MM.1S (cell line): ENCODE measurements at regions not wholly inside any gene's neighbourhood (a gene's known extent, or its start where the extent isn't known, plus 50 kb on each side); places are given as distances from the start of the nearest gene placed in this dataset.

Experiments used
- DNase-seq: peaks from one replicate; pipeline ENCODE4 v3.0.0-alpha.2; 2015
- H2AFZ ChIP-seq: fragments of 300-600 bp; sonication (generic); 2 replicates; pipeline ENCODE4 v1.6.0; 2016; ENCODE audit warnings: antibody characterized with exemption, low read length
- H3F3A ChIP-seq: fragments of 300-600 bp; sonication (generic); 2 replicates; pipeline ENCODE4 v1.6.1; 2016; ENCODE audit warnings: mild to moderate bottlenecking, antibody characterized with exemption, low read length, moderate library complexity, mixed read lengths; ENCODE audit not compliant: insufficient read depth
- H3K27ac ChIP-seq: fragments of 300-600 bp; sonication (generic); 2 replicates; pipeline ENCODE4 v1.5.1; 2016; ENCODE audit warnings: mild to moderate bottlenecking, low read length
- H3K27me3 ChIP-seq: fragments of 300-600 bp; sonication (generic); replicated peaks from 2 replicates; pipeline ENCODE4 v1.6.0; 2016; ENCODE audit warnings: low read length; ENCODE audit not compliant: insufficient read depth
- H3K36me3 ChIP-seq: fragments of 300-600 bp; sonication (generic); replicated peaks from 2 replicates; pipeline ENCODE4 v1.6.1; 2016; ENCODE audit warnings: mild to moderate bottlenecking, low read length, mixed read lengths; ENCODE audit not compliant: insufficient read depth
- H3K4me1 ChIP-seq: fragments of 300-600 bp; sonication (generic); 2 replicates; pipeline ENCODE4 v1.6.1; 2016; ENCODE audit warnings: low read length, mixed read lengths
- H3K4me2 ChIP-seq: fragments of 300-600 bp; sonication (generic); 2 replicates; pipeline ENCODE4 v1.6.0; 2016; ENCODE audit warnings: low read depth, low read length
- H3K4me3 ChIP-seq: fragments of 300-600 bp; sonication (generic); 2 replicates; pipeline ENCODE4 v1.5.1; 2016; ENCODE audit warnings: low read length, mixed read lengths
- H3K79me2 ChIP-seq: fragments of 300-600 bp; sonication (generic); 2 replicates; pipeline ENCODE4 v1.6.1; 2016; ENCODE audit warnings: mixed run types, low read length, mixed read lengths
- H3K9ac ChIP-seq: fragments of 300-600 bp; sonication (generic); 2 replicates; pipeline ENCODE4 v1.6.1; 2016; ENCODE audit warnings: low read length, mixed read lengths
- H3K9me2 ChIP-seq: fragments of 300-600 bp; sonication (generic); replicated peaks from 2 replicates; pipeline ENCODE4 v1.6.1; 2016; ENCODE audit warnings: mild to moderate bottlenecking, low read length, mixed read lengths; ENCODE audit not compliant: insufficient read depth
- H3K9me3 ChIP-seq: fragments of 300-600 bp; sonication (generic); replicated peaks from 2 replicates; pipeline ENCODE4 v1.6.1; 2016; ENCODE audit warnings: mild to moderate bottlenecking, low read length, mixed read lengths; ENCODE audit not compliant: insufficient read depth
- H4K20me1 ChIP-seq: fragments of 300-600 bp; sonication (generic); 2 replicates; pipeline ENCODE4 v1.6.1; 2016; ENCODE audit warnings: mild to moderate bottlenecking, low read length, moderate library complexity, mixed read lengths; ENCODE audit not compliant: insufficient read depth
- EZH2 ChIP-seq: fragments of 300-600 bp; sonication (generic); optimal IDR thresholded peaks from 2 replicates; pipeline ENCODE3; 2017; ENCODE audit warnings: low read depth, mild to moderate bottlenecking, antibody characterized with exemption, low read length, mixed read lengths
- EZH2phosphoT487 ChIP-seq: fragments of 300-600 bp; sonication (generic); IDR thresholded peaks from 2 replicates; pipeline ENCODE4 v1.6.1; 2018; ENCODE audit warnings: antibody characterized with exemption, low read length
- TF ChIP-seq, protein P1 (sequence below): fragments of 300-600 bp; sonication (generic); IDR thresholded peaks from 2 replicates; pipeline ENCODE4 v1.5.1; 2016; ENCODE audit warnings: antibody characterized with exemption, low read length, mixed read lengths

DNA sequence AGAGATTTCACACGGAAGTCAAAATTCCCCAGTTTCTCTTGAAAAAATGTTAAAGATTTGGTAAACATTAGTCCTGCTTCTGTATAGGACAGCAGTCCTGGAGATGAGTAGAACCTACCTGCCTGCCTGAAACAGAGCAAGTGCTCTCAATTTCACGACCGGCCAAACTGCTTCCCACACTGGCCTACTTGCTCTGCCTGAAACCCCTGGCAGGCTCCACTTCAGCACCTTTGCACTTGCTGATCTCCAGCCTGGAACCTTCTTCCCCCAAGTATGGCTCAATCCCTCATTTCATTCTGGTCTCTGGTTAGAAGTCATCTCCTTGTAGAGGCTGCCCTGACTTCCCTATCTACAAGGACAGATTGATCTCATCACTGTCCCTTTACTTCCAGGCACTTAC lies 271.4 kb downstream of the DLEU7 start:
- no peak overlapping the region for H3K9ac ChIP-seq
- H3K79me2 ChIP-seq: no peaks in the 10 kb centered on the region
- no peaks in the 10 kb centered on the region for H3F3A ChIP-seq
- DNase-seq: no peak
- H3K36me3 ChIP-seq: no peaks in the 10 kb centered on the region
- H2AFZ ChIP-seq: no peak overlapping the region
- H4K20me1 ChIP-seq: no peaks in the 10 kb centered on the region
- H3K9me2 ChIP-seq: no peaks in the 10 kb centered on the region
- no peak overlapping the region for H3K27ac ChIP-seq
- no peaks in the 10 kb centered on the region for H3K9me3 ChIP-seq
- H3K4me3 ChIP-seq: no peak overlapping the region
- H3K27me3 ChIP-seq: no peaks in the 10 kb centered on the region
- no peak for TF ChIP-seq EZH2
- TF ChIP-seq EZH2phosphoT487: no peak
- TF ChIP-seq, protein P1, sequence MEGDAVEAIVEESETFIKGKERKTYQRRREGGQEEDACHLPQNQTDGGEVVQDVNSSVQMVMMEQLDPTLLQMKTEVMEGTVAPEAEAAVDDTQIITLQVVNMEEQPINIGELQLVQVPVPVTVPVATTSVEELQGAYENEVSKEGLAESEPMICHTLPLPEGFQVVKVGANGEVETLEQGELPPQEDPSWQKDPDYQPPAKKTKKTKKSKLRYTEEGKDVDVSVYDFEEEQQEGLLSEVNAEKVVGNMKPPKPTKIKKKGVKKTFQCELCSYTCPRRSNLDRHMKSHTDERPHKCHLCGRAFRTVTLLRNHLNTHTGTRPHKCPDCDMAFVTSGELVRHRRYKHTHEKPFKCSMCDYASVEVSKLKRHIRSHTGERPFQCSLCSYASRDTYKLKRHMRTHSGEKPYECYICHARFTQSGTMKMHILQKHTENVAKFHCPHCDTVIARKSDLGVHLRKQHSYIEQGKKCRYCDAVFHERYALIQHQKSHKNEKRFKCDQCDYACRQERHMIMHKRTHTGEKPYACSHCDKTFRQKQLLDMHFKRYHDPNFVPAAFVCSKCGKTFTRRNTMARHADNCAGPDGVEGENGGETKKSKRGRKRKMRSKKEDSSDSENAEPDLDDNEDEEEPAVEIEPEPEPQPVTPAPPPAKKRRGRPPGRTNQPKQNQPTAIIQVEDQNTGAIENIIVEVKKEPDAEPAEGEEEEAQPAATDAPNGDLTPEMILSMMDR: no peak
- H3K4me1 ChIP-seq: no peaks in the 10 kb centered on the region
- no peak overlapping the region for H3K4me2 ChIP-seq

- no peaks in the 10 kb centered on the region for H3F3A ChIP-seq
- TF ChIP-seq EZH2 (no peak), EZH2phosphoT487 (no peak)
- TF ChIP-seq, protein P1: no peak
- no peak overlapping the region for H3K4me2 ChIP-seq
- no peaks in the 10 kb centered on the region for H3K79me2 ChIP-seq
- no peaks in the 10 kb centered on the region for H3K36me3 ChIP-seq
- no peak overlapping the region for H2AFZ ChIP-seq
- no peaks in the 10 kb centered on the region for H3K27me3 ChIP-seq
- no peak overlapping the region for H3K27ac ChIP-seq
- H3K9ac ChIP-seq: no peak overlapping the region
- no peaks in the 10 kb centered on the region for H3K9me2 ChIP-seq
- no peaks in the 10 kb centered on the region for H3K9me3 ChIP-seq
- no peaks in the 10 kb centered on the region for H3K4me1 ChIP-seq
- no peak for DNase-seq
- H4K20me1 ChIP-seq: no peaks in the 10 kb centered on the region
- H3K4me3 ChIP-seq: no peak overlapping the region
Measured at GRCh38 chr13:50573066-50573465, 270.4 kb downstream of the DLEU7 start.

DNA sequence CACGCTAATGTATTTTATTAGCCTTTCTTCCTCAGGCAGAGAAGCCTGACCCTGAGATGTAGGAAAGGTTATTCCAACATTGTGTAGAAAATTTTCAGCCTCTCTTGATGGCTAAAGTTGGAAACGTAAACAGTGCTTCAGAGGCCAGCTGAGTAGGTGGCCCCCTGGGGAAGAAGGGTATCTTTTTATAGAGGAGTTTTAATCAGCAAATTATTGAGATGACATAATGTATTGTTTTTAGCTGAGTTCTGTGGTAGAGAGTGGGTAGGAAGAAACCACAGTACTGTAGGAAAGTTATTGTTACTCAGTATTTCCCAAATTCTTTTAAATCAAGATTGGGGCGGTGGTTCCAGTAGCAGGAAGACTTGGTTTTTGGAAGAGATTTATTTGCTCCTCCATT lies 268.8 kb downstream of the DLEU7 start:
- Histone ChIP-seq H3K4me1 (no peaks in the 10 kb centered on the region), H3K79me2 (no peaks in the 10 kb centered on the region), H3K9me3 (no peaks in the 10 kb centered on the region), H3K4me3 (no peak overlapping the region), H3K9me2 (no peaks in the 10 kb centered on the region), H3K36me3 (no peaks in the 10 kb centered on the region), H3K4me2 (no peak overlapping the region), H3K27me3 (no peaks in the 10 kb centered on the region), H4K20me1 (no peaks in the 10 kb centered on the region), H2AFZ (no peak overlapping the region), H3K27ac (no peak overlapping the region), H3F3A (no peaks in the 10 kb centered on the region), H3K9ac (no peak overlapping the region)
- TF ChIP-seq EZH2 (no peak), EZH2phosphoT487 (no peak)
- TF ChIP-seq, protein P1: no peak
- DNase-seq: no peak
